ENCODE measurements at regions not wholly inside any gene's neighbourhood (a gene's known extent, or its start where the extent isn't known, plus 50 kb on each side); places are given as distances from the start of the nearest gene placed in this dataset.

DNA sequence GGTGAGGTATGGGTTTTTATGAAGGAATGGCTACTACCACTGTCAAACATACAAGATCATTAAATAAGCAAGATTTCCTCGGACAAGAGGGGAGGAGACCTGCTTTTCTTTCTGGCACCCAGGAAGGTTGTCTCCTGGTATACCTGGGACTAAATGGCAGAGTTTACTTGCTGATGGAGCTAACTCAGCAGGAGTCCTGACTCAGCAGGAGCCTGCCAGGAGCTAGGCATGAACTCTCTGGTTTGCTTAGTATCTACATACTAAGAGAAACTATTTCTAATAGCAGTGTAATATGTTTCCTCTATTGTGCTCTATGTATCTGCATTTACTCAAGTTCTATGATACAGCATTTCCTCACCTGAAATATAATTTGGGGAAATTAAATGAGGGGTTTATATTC is 404.2 kb downstream of the RSL24D1 start:
- Histone ChIP-seq H4K20me1 (ENCODE audit: insufficient read depth) (no peaks in the 10 kb centered on the region), H3K4me3 (replicated peaks in 1 of 2; ENCODE audit: low read depth in 1 of 2, low read length in 2 of 2) (no peak overlapping the region), H2AFZ (ENCODE audit: low read depth, low read length, poor library complexity, severe bottlenecking) (no peak overlapping the region), H3K27me3 (ENCODE audit: insufficient read depth, low read length) (no peaks in the 10 kb centered on the region), H3K79me2 (ENCODE audit: insufficient read depth, low read length) (no peaks in the 10 kb centered on the region), H3K27ac (ENCODE audit: low read depth, low read length) (no peak overlapping the region), H3K9me3 (ENCODE audit: control insufficient read depth in 1 of 2, insufficient read depth in 1 of 2, low read depth in 1 of 2, low read length in 2 of 2) (peaks cover 0 to 42% of the 10 kb centered on the region in 2 experiments; a peak in 3 of 4 replicates), H3K4me2 (ENCODE audit: low read length) (no peak overlapping the region), H3K9me2 (ENCODE audit: insufficient read depth) (no peaks in the 10 kb centered on the region), H3K36me3 (ENCODE audit: control insufficient read depth in 1 of 2, insufficient read depth in 2 of 2, low read length in 2 of 2) (no peaks in the 10 kb centered on the region), H3K9ac (ENCODE audit: low read length) (no peak overlapping the region), H3K4me1 (ENCODE audit: control insufficient read depth in 1 of 2, insufficient read depth in 2 of 2, low read length in 2 of 2) (no peaks in the 10 kb centered on the region)
- DNase-seq (ENCODE audit: low read depth, low spot score) (no peak), ATAC-seq (no peak)
- POLR2A ChIA-PET: no interaction called here
- intact Hi-C loops (cut with micrococcal nuclease): no loop called here
- CTCF ChIA-PET: no interaction called here
- RAD21 ChIA-PET (ENCODE audit: low non-redundant PET in 1 of 2, low total read pairs in 2 of 2, uncharacterized antibody in 2 of 2, unreplicated experiment in 2 of 2): no interaction called here
- no peak for TF ChIP-seq POLR2A (IDR thresholded peaks at IDR 0.05; ENCODE audit: borderline replicate concordance, extremely low read depth, insufficient read depth, insufficient read length)
- TF ChIP-seq, protein P1, sequence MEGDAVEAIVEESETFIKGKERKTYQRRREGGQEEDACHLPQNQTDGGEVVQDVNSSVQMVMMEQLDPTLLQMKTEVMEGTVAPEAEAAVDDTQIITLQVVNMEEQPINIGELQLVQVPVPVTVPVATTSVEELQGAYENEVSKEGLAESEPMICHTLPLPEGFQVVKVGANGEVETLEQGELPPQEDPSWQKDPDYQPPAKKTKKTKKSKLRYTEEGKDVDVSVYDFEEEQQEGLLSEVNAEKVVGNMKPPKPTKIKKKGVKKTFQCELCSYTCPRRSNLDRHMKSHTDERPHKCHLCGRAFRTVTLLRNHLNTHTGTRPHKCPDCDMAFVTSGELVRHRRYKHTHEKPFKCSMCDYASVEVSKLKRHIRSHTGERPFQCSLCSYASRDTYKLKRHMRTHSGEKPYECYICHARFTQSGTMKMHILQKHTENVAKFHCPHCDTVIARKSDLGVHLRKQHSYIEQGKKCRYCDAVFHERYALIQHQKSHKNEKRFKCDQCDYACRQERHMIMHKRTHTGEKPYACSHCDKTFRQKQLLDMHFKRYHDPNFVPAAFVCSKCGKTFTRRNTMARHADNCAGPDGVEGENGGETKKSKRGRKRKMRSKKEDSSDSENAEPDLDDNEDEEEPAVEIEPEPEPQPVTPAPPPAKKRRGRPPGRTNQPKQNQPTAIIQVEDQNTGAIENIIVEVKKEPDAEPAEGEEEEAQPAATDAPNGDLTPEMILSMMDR (IDR thresholded peaks at IDR 0.05 in 2 of 3, conservative IDR thresholded peaks at IDR 0.05 in 1 of 3; ENCODE audit: borderline replicate concordance in 1 of 3, insufficient read depth in 1 of 3, low read depth in 2 of 3, low read length in 2 of 3): no peak
- TF ChIP-seq EZH2 (IDR thresholded peaks at IDR 0.05): no peak
- no peak for TF ChIP-seq ZFX (IDR thresholded peaks at IDR 0.05)
- no peak for TF ChIP-seq TCF7L2 (IDR thresholded peaks at IDR 0.05; ENCODE audit: borderline replicate concordance, extremely low read depth, insufficient read depth, insufficient read length)
- TF ChIP-seq FOSL1 (IDR thresholded peaks at IDR 0.05; ENCODE audit: low read depth): no peak
- TF ChIP-seq, protein P2, sequence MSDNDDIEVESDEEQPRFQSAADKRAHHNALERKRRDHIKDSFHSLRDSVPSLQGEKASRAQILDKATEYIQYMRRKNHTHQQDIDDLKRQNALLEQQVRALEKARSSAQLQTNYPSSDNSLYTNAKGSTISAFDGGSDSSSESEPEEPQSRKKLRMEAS (IDR thresholded peaks at IDR 0.05): no peak
- no peak for TF ChIP-seq SIN3A (IDR thresholded peaks at IDR 0.05; ENCODE audit: low read depth)
- TF ChIP-seq CEBPB (IDR thresholded peaks at IDR 0.05; ENCODE audit: low read depth): no peak
- TF ChIP-seq RAD21 (IDR thresholded peaks at IDR 0.05; ENCODE audit: low read depth): no peak
- no peak for TF ChIP-seq ELF1 (IDR thresholded peaks at IDR 0.05; ENCODE audit: borderline replicate concordance, low read depth)
- TF ChIP-seq ZNF274 (IDR thresholded peaks at IDR 0.05; ENCODE audit: low read depth, low read length): no peak
- no peak for TF ChIP-seq SRF (IDR thresholded peaks at IDR 0.05; ENCODE audit: low read depth)
- TF ChIP-seq POLR2AphosphoS5 (IDR thresholded peaks at IDR 0.05; ENCODE audit: low read depth, low read length): no peak
- TF ChIP-seq, protein P3, sequence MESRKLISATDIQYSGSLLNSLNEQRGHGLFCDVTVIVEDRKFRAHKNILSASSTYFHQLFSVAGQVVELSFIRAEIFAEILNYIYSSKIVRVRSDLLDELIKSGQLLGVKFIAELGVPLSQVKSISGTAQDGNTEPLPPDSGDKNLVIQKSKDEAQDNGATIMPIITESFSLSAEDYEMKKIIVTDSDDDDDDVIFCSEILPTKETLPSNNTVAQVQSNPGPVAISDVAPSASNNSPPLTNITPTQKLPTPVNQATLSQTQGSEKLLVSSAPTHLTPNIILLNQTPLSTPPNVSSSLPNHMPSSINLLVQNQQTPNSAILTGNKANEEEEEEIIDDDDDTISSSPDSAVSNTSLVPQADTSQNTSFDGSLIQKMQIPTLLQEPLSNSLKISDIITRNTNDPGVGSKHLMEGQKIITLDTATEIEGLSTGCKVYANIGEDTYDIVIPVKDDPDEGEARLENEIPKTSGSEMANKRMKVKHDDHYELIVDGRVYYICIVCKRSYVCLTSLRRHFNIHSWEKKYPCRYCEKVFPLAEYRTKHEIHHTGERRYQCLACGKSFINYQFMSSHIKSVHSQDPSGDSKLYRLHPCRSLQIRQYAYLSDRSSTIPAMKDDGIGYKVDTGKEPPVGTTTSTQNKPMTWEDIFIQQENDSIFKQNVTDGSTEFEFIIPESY (IDR thresholded peaks at IDR 0.05; ENCODE audit: extremely low read depth, insufficient replicate concordance, low read length): no peak
- TF ChIP-seq, protein P4, sequence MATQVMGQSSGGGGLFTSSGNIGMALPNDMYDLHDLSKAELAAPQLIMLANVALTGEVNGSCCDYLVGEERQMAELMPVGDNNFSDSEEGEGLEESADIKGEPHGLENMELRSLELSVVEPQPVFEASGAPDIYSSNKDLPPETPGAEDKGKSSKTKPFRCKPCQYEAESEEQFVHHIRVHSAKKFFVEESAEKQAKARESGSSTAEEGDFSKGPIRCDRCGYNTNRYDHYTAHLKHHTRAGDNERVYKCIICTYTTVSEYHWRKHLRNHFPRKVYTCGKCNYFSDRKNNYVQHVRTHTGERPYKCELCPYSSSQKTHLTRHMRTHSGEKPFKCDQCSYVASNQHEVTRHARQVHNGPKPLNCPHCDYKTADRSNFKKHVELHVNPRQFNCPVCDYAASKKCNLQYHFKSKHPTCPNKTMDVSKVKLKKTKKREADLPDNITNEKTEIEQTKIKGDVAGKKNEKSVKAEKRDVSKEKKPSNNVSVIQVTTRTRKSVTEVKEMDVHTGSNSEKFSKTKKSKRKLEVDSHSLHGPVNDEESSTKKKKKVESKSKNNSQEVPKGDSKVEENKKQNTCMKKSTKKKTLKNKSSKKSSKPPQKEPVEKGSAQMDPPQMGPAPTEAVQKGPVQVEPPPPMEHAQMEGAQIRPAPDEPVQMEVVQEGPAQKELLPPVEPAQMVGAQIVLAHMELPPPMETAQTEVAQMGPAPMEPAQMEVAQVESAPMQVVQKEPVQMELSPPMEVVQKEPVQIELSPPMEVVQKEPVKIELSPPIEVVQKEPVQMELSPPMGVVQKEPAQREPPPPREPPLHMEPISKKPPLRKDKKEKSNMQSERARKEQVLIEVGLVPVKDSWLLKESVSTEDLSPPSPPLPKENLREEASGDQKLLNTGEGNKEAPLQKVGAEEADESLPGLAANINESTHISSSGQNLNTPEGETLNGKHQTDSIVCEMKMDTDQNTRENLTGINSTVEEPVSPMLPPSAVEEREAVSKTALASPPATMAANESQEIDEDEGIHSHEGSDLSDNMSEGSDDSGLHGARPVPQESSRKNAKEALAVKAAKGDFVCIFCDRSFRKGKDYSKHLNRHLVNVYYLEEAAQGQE (IDR thresholded peaks at IDR 0.05; ENCODE audit: low read depth): no peak
- BruUV-seq (replicated peaks): no TSS peak

All from HCT116 (cell line).